Activated B cell treated with CpG ODN at 0.5 μM for 24 hours (primary cell): ENCODE measurements at regions not wholly inside any gene's neighbourhood (a gene's known extent, or its start where the extent isn't known, plus 50 kb on each side); places are given as distances from the start of the nearest gene placed in this dataset.

ENCODE experiments used
- ATAC-seq: fragments of 200-7000 bp; cut with Tn5 transposase; one replicate; pipeline ENCODE4 v1.10.0; 2021; ENCODE audit warnings: low read depth, mild to moderate bottlenecking, moderate library complexity
- CTCF ChIA-PET: fragments of 350-600 bp; sonication (Branson Sonifier 250); formaldehyde crosslinking; loops from one replicate; lab custom pipeline; 2021; ENCODE audit warnings: antibody characterized with exemption; lab: Charles Lee
- POLR2A ChIA-PET: fragments of 350-600 bp; sonication (Branson Sonifier 250); formaldehyde crosslinking; loops from one replicate; lab custom pipeline; 2021; ENCODE audit warnings: antibody characterized with exemption; lab: Charles Lee
- DNase-seq: peaks from one replicate; pipeline ENCODE4 v3.0.0; 2022
- H3K27ac Mint-ChIP-seq: one replicate; pipeline ENCODE4 v1.8.0; 2020; ENCODE audit warnings: mixed read lengths
- H3K27me3 Mint-ChIP-seq: one replicate; pipeline ENCODE4 v1.8.0; 2021; ENCODE audit warnings: mixed read lengths
- H3K36me3 Mint-ChIP-seq: one replicate; pipeline ENCODE4 v1.8.0; 2021; ENCODE audit warnings: low read depth, mixed read lengths
- H3K4me1 Mint-ChIP-seq: one replicate; pipeline ENCODE4 v1.8.0; 2021; ENCODE audit warnings: mixed read lengths
- H3K4me3 Mint-ChIP-seq: one replicate; pipeline ENCODE4 v1.8.0; 2020; ENCODE audit warnings: mild to moderate bottlenecking, mixed read lengths
- H3K9me3 Mint-ChIP-seq: one replicate; pipeline ENCODE4 v1.8.0; 2020; ENCODE audit warnings: mixed read lengths
- CTCF ChIP-seq: fragments of 200-600 bp; IDR thresholded peaks from one replicate; pipeline ENCODE4 v1.8.0; 2022; ENCODE audit warnings: antibody characterized with exemption, mild to moderate bottlenecking
- intact Hi-C: fragments of 100-400 bp; cut with micrococcal nuclease; formaldehyde crosslinking; loops from one replicate; pipeline ENCODE4 v1.15.1; 2024

GRCh38 chr12:58270966-58271705 lies 329.8 kb downstream of the ATP23 start:
- intact Hi-C loops: no loop called here
- H3K9me3 Mint-ChIP-seq: peaks cover 13% of the 10 kb centered on the region
- ChIA-PET CTCF (no interaction called here), POLR2A (no interaction called here)
- DNase-seq (no peak), ATAC-seq (no peak)
- no peak overlapping the region for H3K27ac Mint-ChIP-seq
- no peak for TF ChIP-seq CTCF
- no peaks in the 10 kb centered on the region for H3K27me3 Mint-ChIP-seq
- H3K4me1 Mint-ChIP-seq: no peaks in the 10 kb centered on the region
- H3K4me3 Mint-ChIP-seq: no peak overlapping the region
- no peaks in the 10 kb centered on the region for H3K36me3 Mint-ChIP-seq

GRCh38 chr12:58272461-58272860 lies 331.1 kb downstream of the ATP23 start:
- Mint-ChIP-seq H3K36me3 (no peaks in the 10 kb centered on the region), H3K9me3 (peaks cover 16% of the 10 kb centered on the region), H3K4me3 (no peak overlapping the region), H3K27ac (no peak overlapping the region), H3K27me3 (no peaks in the 10 kb centered on the region), H3K4me1 (no peaks in the 10 kb centered on the region)
- no peak for TF ChIP-seq CTCF
- CTCF ChIA-PET: no interaction called here
- POLR2A ChIA-PET: no interaction called here
- ATAC-seq: no peak
- intact Hi-C loops: no loop called here
- DNase-seq: no peak

- Mint-ChIP-seq H3K4me3 (no peak overlapping the region), H3K4me1 (no peaks in the 10 kb centered on the region), H3K9me3 (peaks cover 27% of the 10 kb centered on the region), H3K27ac (no peak overlapping the region), H3K36me3 (no peaks in the 10 kb centered on the region), H3K27me3 (no peaks in the 10 kb centered on the region)
- ATAC-seq (no peak), DNase-seq (no peak)
- no peak for TF ChIP-seq CTCF
- intact Hi-C loops: no loop called here
- ChIA-PET CTCF (no interaction called here), POLR2A (no interaction called here)
Measured at GRCh38 chr12:58277231-58277630, 335.9 kb downstream of the ATP23 start.

GRCh38 chr12:58283553-58283952 lies 342.2 kb downstream of the ATP23 start:
- no peak for TF ChIP-seq CTCF

GRCh38 chr12:58285551-58285950 lies 344.2 kb downstream of the ATP23 start:
- no peak for TF ChIP-seq CTCF
- ChIA-PET CTCF (no interaction called here), POLR2A (no interaction called here)
- H3K9me3 Mint-ChIP-seq: peaks cover 14% of the 10 kb centered on the region
- peaks cover 5% of the 10 kb centered on the region for H3K27me3 Mint-ChIP-seq
- H3K4me1 Mint-ChIP-seq: no peaks in the 10 kb centered on the region
- no peaks in the 10 kb centered on the region for H3K36me3 Mint-ChIP-seq
- no peak overlapping the region for H3K4me3 Mint-ChIP-seq
- DNase-seq (no peak), ATAC-seq (no peak)
- intact Hi-C loops: no loop called here
- no peak overlapping the region for H3K27ac Mint-ChIP-seq

More at GRCh38 chr12:58283553-58283952, 342.2 kb downstream of the ATP23 start:
- Mint-ChIP-seq H3K27ac (no peak overlapping the region), H3K36me3 (no peaks in the 10 kb centered on the region), H3K9me3 (peaks cover 18% of the 10 kb centered on the region), H3K4me3 (no peak overlapping the region), H3K27me3 (peaks cover 5% of the 10 kb centered on the region), H3K4me1 (no peaks in the 10 kb centered on the region)
- ChIA-PET CTCF (no interaction called here), POLR2A (no interaction called here)
- no peak for DNase-seq
- ATAC-seq: no peak
- intact Hi-C loops: no loop called here
